GM19240 (cell line): ENCODE measurements at regions not wholly inside any gene's neighbourhood (a gene's known extent, or its start where the extent isn't known, plus 50 kb on each side); places are given as distances from the start of the nearest gene placed in this dataset.

ENCODE experiments used
- DNase-seq: peaks from one replicate; pipeline ENCODE4 v3.0.0; 2011; ENCODE audit warnings: low spot score; ENCODE audit not compliant: insufficient read length

- no peak for DNase-seq
These were observed 74.2 kb upstream of the BMP2 start for GRCh38 chr20:6693178-6693807.

GRCh38 chr20:6692566-6693173 is 74.8 kb upstream of the BMP2 start:
- DNase-seq, result no peak

- no peak for DNase-seq
These were observed 76.0 kb upstream of the BMP2 start for GRCh38 chr20:6691516-6691915.

- no peak for DNase-seq
These were observed 78.0 kb upstream of the BMP2 start for GRCh38 chr20:6689339-6689973.

- DNase-seq, result no peak
These were observed 81.3 kb upstream of the BMP2 start for GRCh38 chr20:6686171-6686570.

GRCh38 chr20:6685626-6686025 is 81.9 kb upstream of the BMP2 start:
- no peak for DNase-seq

- DNase-seq, result no peak
These were observed 82.3 kb upstream of the BMP2 start for GRCh38 chr20:6685181-6685582.

- no peak for DNase-seq
These were observed 84.2 kb upstream of the BMP2 start for GRCh38 chr20:6683021-6683977.

GRCh38 chr20:6680854-6681253 is 86.6 kb upstream of the BMP2 start:
- no peak for DNase-seq

- DNase-seq, result no peak
These were observed 87.0 kb upstream of the BMP2 start for GRCh38 chr20:6680441-6680840.

- no peak for DNase-seq
These were observed 88.4 kb upstream of the BMP2 start for GRCh38 chr20:6679086-6679485.

- no peak for DNase-seq
These were observed 89.4 kb upstream of the BMP2 start for GRCh38 chr20:6678101-6678500.

- no peak for DNase-seq
These were observed 92.7 kb upstream of the BMP2 start for GRCh38 chr20:6674831-6675230.

- no peak for DNase-seq
These were observed 94.4 kb upstream of the BMP2 start for GRCh38 chr20:6673071-6673470.

- DNase-seq, result no peak
These were observed 95.7 kb upstream of the BMP2 start for GRCh38 chr20:6671829-6672228.

- no peak for DNase-seq
These were observed 98.9 kb upstream of the BMP2 start for GRCh38 chr20:6668546-6668945.

- no peak for DNase-seq
These were observed 101.7 kb upstream of the BMP2 start for GRCh38 chr20:6665621-6666355.

- DNase-seq, result no peak
These were observed 102.3 kb upstream of the BMP2 start for GRCh38 chr20:6665161-6665560.

GRCh38 chr20:6664574-6664973 is 102.9 kb upstream of the BMP2 start:
- DNase-seq, result no peak

- DNase-seq, result no peak
These were observed 103.6 kb upstream of the BMP2 start for GRCh38 chr20:6663751-6664388.

GRCh38 chr20:6663104-6663503 is 104.4 kb upstream of the BMP2 start:
- DNase-seq, result no peak
